Fibroblast of lung (primary cell): ENCODE measurements at regions not wholly inside any gene's neighbourhood (a gene's known extent, or its start where the extent isn't known, plus 50 kb on each side); places are given as distances from the start of the nearest gene placed in this dataset.

ENCODE experiments used
- DNase-seq, 2 donors: peaks; one replicate each; pipeline versions ENCODE4 v3.0.0 to v3.0.0-alpha.2; 2010; ENCODE audit warnings: low read depth in 2 of 2
- H2AFZ ChIP-seq: 2 replicates; pipeline ENCODE4 v1.5.1; 2012; ENCODE audit warnings: low read length, control low read depth, inconsistent platforms
- H3K27ac ChIP-seq: 2 replicates; pipeline ENCODE4 v1.5.1; 2011; ENCODE audit warnings: low read length, control low read depth; ENCODE audit not compliant: insufficient read depth
- H3K27me3 ChIP-seq: 2 replicates; pipeline ENCODE4 v1.5.1; 2011; ENCODE audit warnings: mild to moderate bottlenecking, low read length; ENCODE audit not compliant: control insufficient read depth, insufficient read depth
- H3K36me3 ChIP-seq: 2 replicates; pipeline ENCODE4 v1.5.1; 2011; ENCODE audit warnings: low read length; ENCODE audit not compliant: control insufficient read depth, insufficient read depth
- H3K4me1 ChIP-seq: 2 replicates; pipeline ENCODE4 v1.5.1; 2011; ENCODE audit warnings: low read length; ENCODE audit not compliant: control insufficient read depth, insufficient read depth; ENCODE audit errors: extremely low read depth
- H3K4me2 ChIP-seq: 2 replicates; pipeline ENCODE4 v1.5.1; 2011; ENCODE audit warnings: low read length, control low read depth; ENCODE audit not compliant: insufficient read depth; ENCODE audit errors: extremely low read depth
- H3K4me3 ChIP-seq, 4 experiments: fragments of 200-600 bp in 1 of 4; sonication (generic) in 1 of 4; replicated peaks in 1 of 4; 2 replicates each; pipeline ENCODE4 v1.5.1; 2011 to 2016; ENCODE audit warnings: low read length in 4 of 4, low read depth in 3 of 4, mild to moderate bottlenecking in 3 of 4, control low read depth in 2 of 4, inconsistent platforms in 1 of 4, mixed read lengths in 1 of 4; ENCODE audit not compliant: insufficient read depth in 1 of 4; ENCODE audit errors: control extremely low read depth in 1 of 4
- H3K79me2 ChIP-seq: 2 replicates; pipeline ENCODE4 v1.5.1; 2012; ENCODE audit warnings: mild to moderate bottlenecking, low read length, inconsistent platforms; ENCODE audit not compliant: control insufficient read depth, insufficient read depth
- H3K9ac ChIP-seq: 2 replicates; pipeline ENCODE4 v1.5.1; 2011; ENCODE audit warnings: mild to moderate bottlenecking, low read length, control low read depth; ENCODE audit not compliant: insufficient read depth
- H3K9me3 ChIP-seq: 2 replicates; pipeline ENCODE4 v1.5.1; 2012; ENCODE audit warnings: low read depth, low read length; ENCODE audit not compliant: control insufficient read depth, insufficient read depth
- H4K20me1 ChIP-seq: 2 replicates; pipeline ENCODE4 v1.5.1; 2011; ENCODE audit warnings: low read length; ENCODE audit not compliant: control insufficient read depth, insufficient read depth; ENCODE audit errors: extremely low read depth
- CTCF ChIP-seq, 2 donors: IDR thresholded peaks in 1 of 2; conservative IDR thresholded peaks in 1 of 2; 1 replicate in 1 of 2; 2 replicates in 1 of 2; pipeline ENCODE4 v1.5.1; 2011 to 2012; ENCODE audit warnings: low read length in 2 of 2, control low read depth in 1 of 2, inconsistent platforms in 1 of 2, low read depth in 1 of 2, mild to moderate bottlenecking in 1 of 2
- EZH2 ChIP-seq: IDR thresholded peaks from 2 replicates; pipeline ENCODE4 v1.5.1; 2012; ENCODE audit warnings: low read length, control low read depth, mild to moderate bottlenecking; ENCODE audit errors: missing control alignments

- H4K20me1 ChIP-seq: no peaks in the 10 kb centered on the region
- H3K4me2 ChIP-seq: no peak overlapping the region
- H2AFZ ChIP-seq: no peak overlapping the region
- no peak overlapping the region for H3K4me3 ChIP-seq
- H3K4me1 ChIP-seq: no peaks in the 10 kb centered on the region
- no peak overlapping the region for H3K9ac ChIP-seq
- TF ChIP-seq EZH2: no peak
- no peak for TF ChIP-seq CTCF (conservative IDR thresholded peaks at IDR 0.05 in 1 of 2, IDR thresholded peaks at IDR 0.05 in 1 of 2; ENCODE audit: low read depth in 1 of 2, low read length in 2 of 2)
- no peaks in the 10 kb centered on the region for H3K9me3 ChIP-seq
- no peak for DNase-seq
- H3K27ac ChIP-seq: no peak overlapping the region
- no peaks in the 10 kb centered on the region for H3K36me3 ChIP-seq
- H3K27me3 ChIP-seq: peaks cover 2% of the 10 kb centered on the region
- H3K79me2 ChIP-seq: no peaks in the 10 kb centered on the region
Measured at GRCh38 chr3:194022052-194022451, 113.9 kb upstream of the HES1 start.

- Histone ChIP-seq H3K9ac (no peak overlapping the region), H3K4me3 (no peak overlapping the region), H2AFZ (no peak overlapping the region), H4K20me1 (no peaks in the 10 kb centered on the region), H3K9me3 (no peaks in the 10 kb centered on the region), H3K27ac (no peak overlapping the region), H3K27me3 (peaks cover 2% of the 10 kb centered on the region), H3K4me1 (no peaks in the 10 kb centered on the region), H3K36me3 (no peaks in the 10 kb centered on the region), H3K79me2 (no peaks in the 10 kb centered on the region), H3K4me2 (no peak overlapping the region)
- TF ChIP-seq EZH2 (no peak), CTCF (conservative IDR thresholded peaks at IDR 0.05 in 1 of 2, IDR thresholded peaks at IDR 0.05 in 1 of 2; ENCODE audit: low read depth in 1 of 2, low read length in 2 of 2) (no peak)
- DNase-seq: no peak
Measured at GRCh38 chr3:194022816-194023215, 113.1 kb upstream of the HES1 start.

- no peak for DNase-seq
- H2AFZ ChIP-seq: no peak overlapping the region
- H4K20me1 ChIP-seq: no peaks in the 10 kb centered on the region
- TF ChIP-seq EZH2 (no peak), CTCF (conservative IDR thresholded peaks at IDR 0.05 in 1 of 2, IDR thresholded peaks at IDR 0.05 in 1 of 2; ENCODE audit: low read depth in 1 of 2, low read length in 2 of 2) (no peak)
- no peak overlapping the region for H3K4me3 ChIP-seq
- H3K79me2 ChIP-seq: no peaks in the 10 kb centered on the region
- H3K9ac ChIP-seq: no peak overlapping the region
- H3K4me2 ChIP-seq: no peak overlapping the region
- H3K4me1 ChIP-seq: no peaks in the 10 kb centered on the region
- H3K36me3 ChIP-seq: no peaks in the 10 kb centered on the region
- H3K27ac ChIP-seq: no peak overlapping the region
- H3K27me3 ChIP-seq: peaks cover 2% of the 10 kb centered on the region
- no peaks in the 10 kb centered on the region for H3K9me3 ChIP-seq
Measured at GRCh38 chr3:194023501-194024280, 112.3 kb upstream of the HES1 start.
